ENCODE measurements at regions not wholly inside any gene's neighbourhood (a gene's known extent, or its start where the extent isn't known, plus 50 kb on each side); places are given as distances from the start of the nearest gene placed in this dataset.

DNA sequence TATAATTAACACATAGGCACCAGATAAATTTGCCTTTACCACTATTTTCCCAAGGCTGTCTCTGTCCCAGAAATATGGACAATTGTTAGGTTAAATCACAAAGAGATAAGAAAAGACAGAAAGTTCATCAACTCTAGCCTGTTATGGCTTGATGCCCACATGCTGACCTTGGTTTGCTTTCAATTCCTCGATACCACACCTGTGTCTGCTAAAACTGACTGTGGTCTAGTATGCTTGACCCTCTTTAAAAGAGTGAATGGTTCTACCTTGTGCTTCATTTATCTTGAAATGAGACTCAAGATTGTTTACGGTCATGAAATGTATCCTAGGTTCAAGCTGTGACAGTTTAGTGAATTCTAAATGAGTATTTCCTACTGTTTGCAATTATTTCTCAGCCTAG lies 909.0 kb upstream of the LRRTM1 start:
- DNase-seq = no peak

DNA sequence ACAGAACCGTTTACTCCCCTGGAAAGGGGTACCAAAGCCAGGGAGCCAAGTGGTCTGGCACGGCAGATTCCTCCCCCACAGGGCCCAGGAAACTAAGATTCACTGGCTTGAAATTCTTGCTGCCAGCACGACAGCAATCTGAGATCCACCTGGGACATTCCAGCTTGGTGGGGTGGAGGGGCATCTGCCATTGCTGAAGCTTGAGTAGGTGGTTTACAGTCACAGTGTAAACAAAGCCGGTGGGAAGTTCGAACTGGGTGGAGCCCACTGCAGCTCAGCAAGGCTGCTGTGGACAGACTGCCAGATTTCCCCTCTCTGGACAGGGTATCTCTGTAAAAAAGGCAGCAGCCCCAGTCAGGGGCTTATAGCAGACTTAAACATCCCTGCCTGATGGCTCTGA lies 901.7 kb upstream of the LRRTM1 start:
- no peak for DNase-seq

DNA sequence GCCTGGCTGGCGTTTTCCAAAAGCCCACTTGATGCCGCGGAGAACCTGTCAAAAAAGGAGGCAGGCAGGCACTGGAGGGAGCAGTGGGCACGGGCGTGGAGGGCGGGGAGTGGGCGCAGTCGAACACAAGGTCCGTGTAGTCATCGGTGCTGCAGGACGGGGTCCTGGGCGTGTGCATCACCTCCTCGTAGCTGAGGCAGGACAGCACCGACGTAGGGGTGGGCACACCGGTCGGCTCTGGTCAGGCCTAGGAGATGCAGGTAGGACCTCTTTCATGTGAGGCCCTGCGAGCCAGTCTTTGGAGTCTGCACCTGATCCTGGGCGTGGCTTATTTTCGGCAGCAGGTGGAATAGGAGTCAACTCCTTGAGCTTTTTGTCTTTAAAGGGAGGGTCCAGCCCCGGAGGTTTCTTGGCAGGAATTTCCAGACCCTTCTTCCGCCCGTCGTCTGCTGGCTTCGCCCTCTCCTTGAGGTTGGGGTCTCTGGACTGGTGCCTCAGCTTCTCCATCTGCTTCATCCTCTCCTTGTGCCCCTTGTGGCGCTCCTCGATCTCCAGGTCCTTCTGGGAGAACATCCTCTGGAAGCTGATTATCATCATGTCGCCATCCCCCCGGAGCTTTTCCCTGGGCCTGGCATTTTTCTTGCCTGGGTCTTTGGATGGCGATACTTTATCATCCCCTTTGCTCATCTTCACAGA lies 892.5 kb upstream of the LRRTM1 start:
- DNase-seq = no peak

DNA sequence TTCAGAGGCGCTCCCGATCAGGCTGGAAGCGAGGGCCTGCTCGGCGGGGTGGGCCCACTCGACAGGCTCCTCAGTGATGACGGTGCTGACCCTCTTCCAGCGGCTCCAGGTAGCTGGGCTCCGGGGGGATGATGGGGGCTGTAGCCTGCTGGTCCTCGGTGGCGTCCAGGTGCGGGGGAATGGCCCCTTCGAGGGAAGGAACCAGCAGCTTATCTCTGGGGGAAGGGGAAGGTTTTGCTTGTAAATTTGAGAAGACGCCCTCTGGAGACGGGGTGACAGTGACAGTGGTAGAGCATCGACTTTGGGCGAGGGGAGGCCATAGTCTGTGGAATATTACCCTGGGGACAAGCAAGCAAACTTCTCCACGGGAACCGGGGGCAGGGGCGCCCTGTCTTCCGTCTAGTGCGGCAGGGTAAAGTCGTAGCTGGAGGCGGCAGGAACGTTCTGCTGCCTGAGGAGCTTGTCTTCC lies 891.9 kb upstream of the LRRTM1 start:
- DNase-seq = no peak

DNA sequence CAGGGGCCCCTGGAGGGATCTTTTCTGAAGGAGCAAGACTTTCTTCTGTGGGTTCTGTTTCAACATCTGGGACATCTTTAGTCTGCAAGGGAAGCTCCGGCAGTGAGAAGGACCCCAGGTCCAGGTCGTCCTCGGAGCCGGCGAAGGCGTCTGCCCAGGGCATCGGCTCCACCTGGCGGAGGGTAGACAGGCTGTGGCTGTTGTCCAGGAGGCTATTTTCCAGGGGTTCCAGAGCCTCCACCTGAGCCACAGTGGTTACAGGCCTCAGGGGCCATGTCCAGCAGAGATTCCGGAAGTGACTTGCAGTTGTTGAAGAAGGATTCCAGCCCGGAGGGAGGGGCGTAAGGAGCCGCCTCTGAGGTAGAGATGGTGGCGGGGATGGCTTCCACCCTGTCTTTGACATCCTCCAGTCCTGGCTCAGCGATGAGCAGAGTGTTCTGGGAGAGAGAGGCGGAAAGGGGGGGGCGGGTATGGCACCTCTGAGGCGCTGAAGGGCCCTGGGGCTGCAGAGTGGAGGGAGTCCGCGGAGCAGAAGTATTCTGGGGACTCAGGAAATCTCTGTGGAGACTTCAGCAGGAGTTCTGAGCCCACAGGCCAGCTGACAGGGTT lies 891.3 kb upstream of the LRRTM1 start:
- no peak for DNase-seq

DNA sequence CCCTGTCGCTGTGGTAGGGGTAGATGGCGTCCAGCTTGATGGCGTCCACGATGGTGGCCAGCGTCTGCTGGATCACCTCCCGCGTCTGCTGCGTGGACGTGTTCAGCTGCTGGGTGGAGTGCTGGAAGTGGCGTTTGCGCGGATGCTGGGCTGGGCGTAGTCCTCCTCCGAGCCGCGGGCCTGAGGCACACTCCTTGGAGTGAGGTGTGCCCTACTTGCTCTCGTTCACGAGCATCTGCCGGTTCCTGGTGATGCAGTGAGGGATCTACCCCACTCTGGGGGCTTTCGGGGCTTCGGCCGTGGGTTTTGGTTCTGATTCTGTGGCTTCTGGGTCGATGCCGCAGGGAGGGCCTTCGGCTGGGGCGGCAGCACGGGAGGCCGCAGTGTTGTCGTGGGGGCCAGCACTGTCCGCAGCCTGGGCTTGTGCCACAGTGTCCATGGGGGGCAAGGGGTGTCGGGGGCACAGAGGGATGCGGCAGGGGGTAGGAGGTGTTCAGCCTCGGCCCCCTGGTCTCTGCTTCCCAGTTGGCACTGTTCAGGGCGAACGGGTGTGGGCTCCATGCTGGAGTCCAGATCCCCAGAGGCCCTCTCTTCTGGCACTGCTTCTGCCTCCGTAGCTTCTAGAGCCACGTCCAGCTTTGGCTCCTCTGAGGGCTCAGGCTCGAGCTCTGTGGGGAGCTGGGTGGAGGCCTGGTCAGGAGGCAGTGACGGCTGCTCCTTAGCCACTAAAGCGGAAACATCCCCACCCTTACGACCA lies 890.6 kb upstream of the LRRTM1 start:
- no peak for DNase-seq

DNA sequence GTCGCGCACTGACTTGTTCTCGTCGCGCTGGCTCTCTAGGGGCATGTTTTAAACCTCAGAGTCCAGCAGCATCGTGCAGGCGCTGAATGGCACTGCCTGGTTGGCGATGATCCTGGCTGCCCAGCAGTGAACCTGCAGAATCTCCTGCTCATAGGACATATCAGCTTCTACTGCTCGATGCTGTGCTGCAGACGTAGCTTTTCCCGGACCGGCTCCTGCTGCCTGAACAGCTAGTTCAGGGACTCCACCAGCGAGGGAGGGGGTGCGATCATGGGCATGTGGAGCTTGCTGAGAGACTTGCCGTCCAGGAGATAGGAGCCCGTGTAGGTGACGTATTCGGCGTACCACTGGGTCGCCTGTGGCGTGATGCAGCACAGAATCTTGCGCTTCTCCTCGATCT lies 890.0 kb upstream of the LRRTM1 start:
- DNase-seq = no peak

DNA sequence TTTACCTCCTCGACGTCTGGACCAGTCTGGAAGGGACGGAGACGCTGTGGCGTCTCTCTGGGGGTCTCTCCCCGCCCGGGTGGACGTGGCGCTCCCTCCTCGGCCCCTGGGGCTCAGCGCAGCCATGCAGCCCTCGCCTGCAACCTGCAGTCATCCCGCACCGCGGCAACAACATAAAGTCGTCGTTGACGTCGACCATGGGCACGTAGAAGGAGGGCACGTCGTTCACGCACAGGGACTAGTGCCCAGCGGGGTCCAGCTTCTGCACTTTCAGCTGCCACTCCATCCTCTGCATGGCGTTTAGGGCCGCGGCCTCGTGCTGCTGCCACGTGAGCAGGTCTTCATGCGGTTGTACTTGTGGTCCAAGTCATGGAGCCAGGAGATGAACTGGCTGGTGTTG lies 889.6 kb upstream of the LRRTM1 start:
- no peak for DNase-seq

DNA sequence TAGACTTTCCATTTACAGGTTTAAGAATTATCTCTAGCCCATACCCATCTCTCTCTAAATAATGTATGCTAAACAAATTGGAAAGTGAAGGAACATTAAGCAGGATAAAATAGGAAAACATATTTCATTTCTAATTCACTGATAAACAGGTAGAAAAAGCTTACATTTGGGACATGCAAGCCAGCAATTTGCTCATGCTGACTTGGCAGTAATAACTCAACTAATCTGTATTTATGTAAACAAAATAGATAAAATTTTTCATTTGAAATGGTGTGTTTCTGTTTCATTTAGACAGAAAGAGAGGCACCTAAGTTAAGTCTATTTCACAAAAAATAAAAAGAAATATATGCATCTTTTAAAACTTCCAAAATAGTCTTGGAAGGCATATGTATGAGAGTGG lies 877.3 kb upstream of the LRRTM1 start:
- DNase-seq = no peak

DNA sequence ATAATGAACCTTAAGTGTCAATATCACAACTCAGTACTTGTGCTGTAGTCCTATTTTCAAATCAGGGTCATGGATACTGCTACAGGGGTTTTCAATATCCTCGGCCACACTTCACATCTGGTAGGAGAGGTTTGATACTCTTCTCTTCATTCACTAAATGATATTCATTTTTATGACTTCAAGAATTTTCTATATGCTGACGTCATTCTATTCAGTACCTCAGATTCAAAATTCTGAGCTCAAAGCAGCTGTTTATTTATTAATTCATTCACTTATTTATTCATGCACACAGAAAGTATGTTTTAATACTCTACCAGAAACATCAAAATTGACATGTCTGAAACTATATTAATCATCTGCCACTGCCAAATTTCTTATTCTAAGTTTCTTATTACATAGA lies 866.9 kb upstream of the LRRTM1 start:
- DNase-seq = no peak

DNA sequence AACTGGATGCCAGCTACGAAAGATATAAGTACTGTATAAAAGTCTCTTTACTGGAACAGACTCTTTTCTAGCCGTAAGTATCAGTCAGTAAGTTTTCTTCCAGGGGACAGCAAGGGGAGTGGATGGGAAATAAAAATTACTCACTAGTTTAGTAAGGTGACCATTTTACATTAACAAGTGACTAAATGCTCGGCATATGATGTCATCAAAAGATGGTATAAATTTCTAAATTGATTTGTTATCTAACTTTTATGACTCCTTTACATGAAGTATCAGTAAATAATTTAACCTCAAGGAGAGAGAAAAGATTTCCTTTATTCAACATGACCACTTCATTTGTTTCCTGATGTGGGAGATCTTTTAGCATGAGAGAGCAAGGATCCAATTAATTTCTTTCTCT lies 859.0 kb upstream of the LRRTM1 start:
- DNase-seq = no peak

DNA sequence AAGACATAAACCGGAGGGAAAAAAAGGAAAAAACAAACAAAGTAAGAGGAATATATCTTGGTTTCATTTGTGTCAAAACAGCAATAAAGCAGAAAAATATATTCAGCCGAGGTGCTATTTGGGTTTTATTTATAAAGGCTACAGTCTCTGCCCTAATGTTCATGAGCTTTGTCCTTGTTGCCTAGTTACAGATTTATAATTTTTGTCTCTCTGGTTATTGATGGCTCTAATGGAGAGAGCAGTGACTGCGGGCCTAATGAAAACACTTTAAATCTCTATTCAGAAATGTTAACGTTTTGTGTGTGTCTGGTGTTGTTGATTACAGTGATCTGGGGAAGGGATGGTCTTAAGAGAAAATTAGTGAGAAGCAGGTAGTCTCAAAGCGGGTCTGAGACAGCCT lies 854.0 kb upstream of the LRRTM1 start:
- DNase-seq = no peak

DNA sequence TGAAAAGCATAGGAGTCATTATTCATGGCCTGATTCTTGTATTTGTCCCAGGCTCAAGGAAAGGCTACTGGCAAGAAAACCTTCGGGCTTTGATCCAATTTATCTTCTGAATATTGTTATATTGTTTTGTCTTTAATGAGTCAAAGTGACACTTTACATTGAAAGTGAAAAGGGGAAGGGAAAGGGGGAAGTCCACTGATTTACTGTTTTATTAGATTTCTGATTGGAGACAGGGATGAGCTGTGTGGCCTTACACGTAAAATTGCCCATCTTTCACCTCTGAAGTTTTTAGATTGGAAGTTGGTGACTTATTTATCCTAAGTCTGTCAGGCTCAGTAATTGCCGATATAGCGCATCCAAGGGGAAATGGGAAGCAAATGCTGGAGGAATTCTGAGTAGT lies 843.8 kb upstream of the LRRTM1 start:
- DNase-seq = no peak

DNA sequence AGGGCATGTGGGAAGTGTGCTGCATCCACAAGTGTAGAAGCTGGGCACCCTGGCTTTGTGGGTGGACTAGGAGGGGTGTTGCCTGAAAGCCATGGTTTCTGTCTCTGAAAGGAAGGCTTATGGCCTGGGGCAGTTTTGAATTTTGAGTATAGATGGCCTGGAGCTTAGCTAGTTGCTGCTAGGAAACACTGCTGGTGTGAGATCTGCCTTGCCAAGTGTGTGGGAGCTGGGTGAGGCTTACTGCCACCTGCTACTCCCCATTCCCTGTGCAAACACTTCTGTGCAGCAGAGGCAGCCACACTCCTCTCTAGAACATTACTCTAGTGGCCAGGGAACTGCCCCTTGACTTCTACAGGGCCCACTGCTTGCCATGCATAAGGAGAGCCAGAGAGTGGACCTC lies 831.7 kb upstream of the LRRTM1 start:
- no peak for DNase-seq

DNA sequence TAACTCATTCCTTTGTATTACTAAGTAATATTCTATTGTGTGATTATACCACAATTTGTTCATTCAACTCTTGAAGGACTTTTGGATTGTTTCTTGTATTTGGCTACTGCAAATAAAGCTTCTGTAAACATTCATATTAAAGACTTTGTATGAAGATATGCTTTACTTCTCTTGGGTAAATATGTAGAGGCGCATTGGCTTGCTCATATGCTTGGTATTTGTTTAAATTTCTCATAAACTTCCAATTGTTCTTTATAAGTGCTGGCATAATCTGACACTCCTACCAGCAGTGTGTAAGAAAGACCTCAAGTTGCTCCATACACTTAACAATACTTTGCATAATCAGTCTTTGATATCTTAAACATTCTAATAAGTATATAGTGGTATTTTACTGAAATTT lies 792.8 kb upstream of the LRRTM1 start:
- no peak for DNase-seq

DNA sequence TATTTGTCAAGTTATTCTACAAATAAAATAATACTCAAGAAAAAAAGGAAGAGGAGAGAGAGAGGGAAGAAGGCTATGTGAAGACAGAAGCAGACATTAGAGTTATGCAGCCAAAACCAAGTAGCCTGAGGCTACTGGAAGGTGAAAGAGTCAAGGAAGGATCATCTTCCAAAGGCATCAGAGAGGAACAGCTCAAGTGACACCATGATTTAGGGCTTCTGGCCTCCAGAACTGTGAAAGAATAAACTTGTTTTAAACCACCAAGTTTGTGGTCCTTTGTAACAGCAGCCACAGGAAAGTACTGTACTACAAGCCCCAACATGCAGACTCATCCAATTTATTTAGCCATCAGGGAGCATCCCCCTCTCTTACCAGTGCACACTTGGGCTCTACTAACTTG lies 788.5 kb upstream of the LRRTM1 start:
- no peak for DNase-seq

DNA sequence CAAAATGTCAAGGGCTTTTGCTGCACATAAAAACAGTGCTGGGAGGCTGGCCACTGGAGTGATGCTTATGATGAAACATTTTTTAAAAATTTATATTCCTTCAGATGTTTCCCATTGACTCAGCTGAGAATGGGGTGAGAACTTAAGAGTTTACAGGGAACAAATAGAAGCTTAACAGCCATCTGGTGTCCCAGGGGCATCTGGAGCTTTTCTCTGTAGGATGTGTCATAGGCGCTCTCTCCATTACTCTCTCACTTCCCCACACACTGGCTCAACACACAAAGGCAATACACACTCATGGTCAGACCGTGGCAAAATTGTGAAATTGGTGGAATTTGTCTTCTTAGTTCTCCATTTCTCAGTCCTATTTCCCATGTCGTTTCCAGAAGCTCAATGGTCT lies 783.1 kb upstream of the LRRTM1 start:
- peak; percentile 75 to 93 for DNase-seq

DNA sequence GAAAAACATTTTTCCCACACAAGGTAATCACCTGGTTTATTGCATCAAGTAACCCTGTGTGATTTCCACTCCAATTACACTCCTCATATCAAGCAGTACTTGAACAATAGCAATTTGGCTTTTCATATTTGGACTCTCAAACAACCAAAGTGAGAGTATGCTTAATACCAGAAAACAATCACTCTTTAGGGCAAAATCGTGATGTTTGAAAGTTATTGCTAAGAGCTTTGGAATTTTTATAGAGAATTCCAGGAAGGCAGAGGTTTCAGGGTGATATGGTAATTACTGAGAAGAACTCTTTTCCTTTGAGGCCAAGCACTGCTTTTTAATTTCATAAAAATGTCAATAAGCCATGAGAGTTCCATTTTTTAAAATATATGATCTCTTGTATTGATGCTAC lies 779.5 kb upstream of the LRRTM1 start:
- no peak for DNase-seq

DNA sequence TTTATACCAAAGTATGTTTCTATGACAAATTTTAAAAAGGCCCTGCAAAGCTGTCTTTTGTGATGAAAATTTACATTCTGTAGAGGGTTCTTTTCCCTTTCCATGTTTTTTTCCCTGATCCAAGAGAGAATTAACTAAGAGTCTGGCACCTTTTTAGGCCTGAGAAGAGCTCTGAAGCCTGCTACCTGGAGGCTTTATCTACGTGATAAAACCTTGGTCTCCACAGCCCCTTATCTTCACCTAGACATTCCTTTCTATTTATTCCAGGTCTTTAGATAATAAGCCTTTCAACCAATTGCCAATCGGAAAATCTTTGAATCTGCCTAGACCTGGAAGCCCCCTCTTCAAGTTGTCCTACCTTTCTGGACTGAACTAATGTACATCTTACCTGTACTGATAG lies 774.1 kb upstream of the LRRTM1 start:
- DNase-seq = no peak

DNA sequence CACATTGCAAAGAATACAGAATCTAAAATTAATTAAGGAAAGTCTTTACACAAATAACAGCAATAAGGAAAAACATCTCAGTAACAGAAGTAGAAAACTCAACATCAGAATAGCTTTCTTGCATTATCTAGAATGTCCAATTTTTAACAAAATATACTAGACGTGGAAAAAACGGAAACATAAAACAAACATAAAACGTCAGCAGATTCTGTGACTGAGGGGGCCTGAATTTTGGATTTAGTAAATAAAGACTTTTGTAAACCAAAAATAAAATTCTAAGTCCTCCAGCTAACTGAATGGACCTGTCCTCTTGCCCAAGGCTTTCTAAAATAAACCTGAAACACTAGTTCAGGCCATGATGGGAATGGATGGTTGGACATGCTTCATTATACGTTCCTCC lies 773.5 kb upstream of the LRRTM1 start:
- no peak for DNase-seq

DNA sequence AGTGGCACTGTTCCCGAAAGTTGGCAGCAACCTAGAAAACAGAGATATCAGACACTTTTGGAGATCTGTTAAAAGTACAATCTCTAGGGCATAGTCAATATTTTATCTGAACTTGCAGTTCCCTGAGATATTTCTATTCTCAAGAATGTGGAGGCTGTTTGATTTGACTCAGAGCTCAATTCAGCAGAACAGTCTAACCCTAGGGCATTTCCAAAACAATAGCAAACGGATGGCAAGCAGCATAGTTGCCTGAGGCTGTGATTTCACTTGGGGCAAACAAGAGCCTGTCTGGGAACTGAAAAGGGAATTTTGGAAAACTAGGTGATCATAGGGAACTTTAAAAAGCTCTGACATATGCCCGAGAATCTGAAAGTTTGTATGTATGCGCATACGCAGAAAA lies 772.8 kb upstream of the LRRTM1 start:
- no peak for DNase-seq

DNA sequence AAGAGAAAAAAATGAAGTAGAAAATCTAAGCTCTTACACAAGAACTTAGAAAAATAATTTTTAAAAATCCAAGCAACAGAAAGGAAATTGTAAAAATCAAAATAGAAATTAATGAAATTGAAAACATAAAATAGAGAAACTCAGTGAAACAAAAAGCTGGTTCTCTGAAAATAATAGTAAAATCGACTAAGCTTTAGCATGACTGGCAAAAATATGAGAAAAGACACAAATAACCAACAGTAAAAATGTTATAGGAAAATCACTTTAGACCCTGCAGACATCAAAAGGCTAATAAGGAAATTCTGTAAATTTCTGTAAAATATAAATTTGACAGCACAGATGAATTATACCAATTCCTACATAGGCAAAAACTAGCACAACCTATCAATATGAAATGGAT lies 768.9 kb upstream of the LRRTM1 start:
- no peak for DNase-seq

DNA sequence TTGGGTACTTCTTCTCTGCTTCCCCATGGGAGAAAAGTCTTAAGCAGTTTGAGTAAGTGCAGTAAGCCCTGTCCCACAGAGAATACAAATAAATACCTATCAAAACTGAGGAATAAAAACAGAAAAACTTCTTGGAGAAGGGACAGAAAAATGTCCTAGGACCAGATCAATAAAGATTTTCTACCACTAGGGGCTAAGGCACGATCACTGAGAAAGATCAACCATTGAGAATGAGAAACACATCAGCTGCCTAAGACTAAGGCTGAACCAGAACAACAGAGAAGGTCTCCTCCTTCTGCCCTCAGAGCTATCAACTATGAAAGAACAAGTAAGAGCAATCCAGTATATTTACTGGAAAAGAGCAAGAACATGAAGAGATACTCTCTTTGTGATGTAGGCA lies 763.6 kb upstream of the LRRTM1 start:
- DNase-seq = no peak

DNA sequence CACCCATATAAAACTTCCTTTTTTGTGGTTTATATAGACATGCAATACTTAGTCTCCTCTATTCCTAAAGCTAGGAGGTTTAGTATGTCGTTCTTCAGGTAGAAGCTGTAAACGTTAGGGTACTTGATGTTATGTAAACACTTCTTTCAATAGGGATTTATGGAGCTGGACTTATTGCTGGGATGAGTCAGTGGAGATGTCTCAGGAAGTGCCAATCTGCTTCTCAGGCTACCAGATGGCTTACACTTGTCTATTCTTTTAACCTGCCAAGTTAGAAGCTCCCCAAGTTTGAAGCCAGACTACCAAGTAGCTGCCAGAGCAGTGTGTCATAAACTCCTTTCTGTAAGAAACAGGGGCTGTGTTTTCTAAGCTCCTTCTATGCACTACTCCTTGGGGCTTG lies 756.5 kb upstream of the LRRTM1 start:
- DNase-seq = peak in 1 of 2 experiments; percentile 86

Measured in NCI-H524 (cell line).